Fibroblast of the aortic adventitia (primary cell): ENCODE measurements at regions not wholly inside any gene's neighbourhood (a gene's known extent, or its start where the extent isn't known, plus 50 kb on each side); places are given as distances from the start of the nearest gene placed in this dataset.
"Not testable (repeated sequence)": the region's sequence is repeated elsewhere in the genome, so short reads cannot be mapped to it uniquely, and the experiment has no call there.

Source experiments
- DNase-seq: peaks from one replicate; pipeline ENCODE4 v3.0.0-alpha.2; 2010; ENCODE audit warnings: low read depth
- H3K4me3 ChIP-seq: 2 replicates; pipeline ENCODE4 v1.5.1; 2011; ENCODE audit warnings: low read depth, mild to moderate bottlenecking, control low read depth, low read length, moderate library complexity
- CTCF ChIP-seq: IDR thresholded peaks from 2 replicates; pipeline ENCODE4 v1.5.1; 2011; ENCODE audit warnings: mild to moderate bottlenecking, low read length, control low read depth, inconsistent platforms; ENCODE audit not compliant: insufficient read depth

DNA sequence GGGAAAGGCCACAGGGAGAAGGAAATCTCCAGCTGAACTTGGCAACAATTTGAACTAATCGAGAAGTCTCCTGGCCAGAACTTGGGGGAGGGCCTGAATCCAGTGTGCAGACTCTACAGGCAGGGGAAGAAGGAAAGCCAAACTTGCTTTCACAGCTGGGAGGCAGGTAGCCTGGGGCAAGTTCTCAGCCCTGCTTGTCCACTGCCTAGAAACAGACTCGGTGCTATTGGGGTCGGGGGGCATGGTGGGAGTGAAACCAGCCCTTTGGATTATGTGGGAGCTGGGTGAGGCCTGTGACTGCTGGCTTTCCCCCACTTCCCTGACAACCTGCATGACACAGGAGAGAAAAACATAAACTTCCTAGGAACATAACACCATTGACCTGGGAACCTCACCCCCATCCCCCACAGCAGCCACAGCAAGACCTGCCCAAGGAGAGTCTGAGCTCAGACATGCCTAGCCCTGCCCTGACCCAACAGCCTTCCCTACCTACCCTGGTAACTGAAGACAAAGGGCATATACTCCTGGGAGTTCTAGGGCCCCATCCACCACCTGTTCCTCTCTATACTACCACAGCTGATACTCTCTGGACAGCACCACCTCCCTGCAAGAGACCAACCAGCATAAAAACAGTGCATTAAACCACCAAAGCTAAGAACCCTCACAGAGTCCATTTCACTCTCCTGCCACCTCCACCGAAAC, 103.7 kb upstream of the MNS1 start:
- TF ChIP-seq CTCF, result no peak
- H3K4me3 ChIP-seq, result no peak overlapping the region
- DNase-seq, result no peak

DNA sequence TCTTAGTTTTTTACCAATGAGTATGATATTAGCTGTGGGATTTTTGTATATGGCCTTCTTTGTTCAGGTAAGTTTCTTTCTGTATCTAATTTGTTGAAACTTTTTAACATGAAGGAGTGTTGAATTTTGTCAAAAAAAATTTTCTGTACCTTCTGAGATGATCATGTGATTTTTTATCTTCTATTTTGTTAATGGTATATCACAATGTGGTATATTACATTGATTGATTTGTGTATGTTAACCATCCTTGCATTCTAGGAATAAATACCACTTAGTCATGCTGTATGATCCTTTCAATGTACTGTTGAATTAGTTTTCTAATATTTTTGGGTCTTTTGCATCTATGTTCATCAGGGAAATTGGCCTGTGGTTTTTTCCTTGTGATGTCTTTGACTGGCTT, 92.5 kb upstream of the MNS1 start:
- H3K4me3 ChIP-seq, result no peak overlapping the region
- no peak for DNase-seq
- no peak for TF ChIP-seq CTCF

GRCh38 chr15:56553486-56553885, 88.5 kb upstream of the MNS1 start:
- no peak for TF ChIP-seq CTCF
- H3K4me3 ChIP-seq, result no peak overlapping the region
- DNase-seq, result no peak

DNA sequence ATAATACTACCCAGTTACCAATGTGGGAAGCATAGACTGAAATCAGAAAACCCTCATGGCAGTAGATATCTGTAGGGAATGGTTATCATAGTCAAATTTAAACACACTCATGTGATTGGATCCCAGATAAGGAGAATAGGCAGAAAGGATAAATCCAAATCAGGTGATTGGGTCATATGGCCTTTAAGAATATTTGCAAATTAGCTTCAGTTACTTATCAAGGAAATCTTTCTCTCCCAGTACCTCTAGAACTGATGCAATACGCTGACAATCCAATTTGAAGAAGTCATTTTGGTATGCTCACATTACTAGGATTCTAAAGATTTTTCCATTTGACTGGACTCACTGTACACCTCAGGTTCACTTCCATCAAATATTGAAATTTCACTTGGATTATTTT, 87.7 kb upstream of the MNS1 start:
- no peak for TF ChIP-seq CTCF
- DNase-seq, result peak; percentile 1
- H3K4me3 ChIP-seq, result no peak overlapping the region

DNA sequence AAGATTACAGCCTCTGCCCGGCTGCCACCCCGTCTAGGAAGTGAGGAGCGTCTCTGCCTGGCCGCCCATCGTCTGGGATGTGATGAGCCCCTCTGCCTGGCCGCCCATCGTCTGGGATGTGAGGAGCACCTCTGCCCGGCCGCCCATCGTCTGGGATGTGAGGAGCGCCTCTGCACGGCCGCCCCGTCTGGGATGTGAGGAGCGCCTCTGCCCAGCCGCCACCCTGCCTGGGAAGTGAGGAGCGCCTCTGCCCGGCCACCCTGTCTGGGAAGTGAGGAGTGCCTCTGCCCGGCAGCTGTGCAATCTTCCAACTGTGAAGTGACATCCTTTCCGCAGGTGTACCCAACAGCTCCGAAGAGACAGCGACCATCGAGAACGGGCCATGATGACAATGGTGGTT, 75.6 kb upstream of the MNS1 start:
- not testable (repeated sequence) for H3K4me3 ChIP-seq, DNase-seq

GRCh38 chr15:56540157-56540556, 75.2 kb upstream of the MNS1 start:
- H3K4me3 ChIP-seq, DNase-seq: not testable (repeated sequence)

- no peak overlapping the region for H3K4me3 ChIP-seq
- no peak for TF ChIP-seq CTCF
- DNase-seq, result no peak
Observed at GRCh38 chr15:56538901-56539545, 74.1 kb upstream of the MNS1 start.

DNA sequence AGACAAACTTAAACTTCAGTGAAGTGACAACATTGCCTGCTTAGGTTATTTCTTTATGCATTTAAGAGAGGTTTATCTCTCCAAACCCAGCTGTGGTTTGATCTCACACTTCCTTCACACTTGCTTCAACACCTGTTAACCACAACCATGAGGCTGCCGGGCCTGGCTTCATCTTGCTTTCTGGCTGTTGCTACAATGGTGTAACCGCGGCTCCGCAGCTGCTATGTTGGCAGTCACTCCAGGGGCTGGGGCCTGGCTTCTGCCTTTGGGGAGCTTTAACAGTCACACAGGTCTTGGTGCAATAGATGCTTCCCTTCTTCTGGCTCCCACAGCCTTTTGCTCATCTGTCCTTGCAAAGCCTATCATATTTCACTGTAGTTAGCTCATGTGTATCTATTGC, 72.9 kb upstream of the MNS1 start:
- H3K4me3 ChIP-seq, result no peak overlapping the region
- DNase-seq, result no peak
- no peak for TF ChIP-seq CTCF
